Fibroblast of skin of scalp (primary cell): ENCODE measurements at regions not wholly inside any gene's neighbourhood (a gene's known extent, or its start where the extent isn't known, plus 50 kb on each side); places are given as distances from the start of the nearest gene placed in this dataset.
"Not testable (repeated sequence)": the region's sequence is repeated elsewhere in the genome, so short reads cannot be mapped to it uniquely, and the experiment has no call there.

Source experiments
- DNase-seq: peaks from one replicate; pipeline ENCODE4 v3.0.0-alpha.2; 2013

GRCh38 chr1:172717722-172718465 is 59.0 kb downstream of the FASLG start:
- DNase-seq, result peak; percentile 7

DNA sequence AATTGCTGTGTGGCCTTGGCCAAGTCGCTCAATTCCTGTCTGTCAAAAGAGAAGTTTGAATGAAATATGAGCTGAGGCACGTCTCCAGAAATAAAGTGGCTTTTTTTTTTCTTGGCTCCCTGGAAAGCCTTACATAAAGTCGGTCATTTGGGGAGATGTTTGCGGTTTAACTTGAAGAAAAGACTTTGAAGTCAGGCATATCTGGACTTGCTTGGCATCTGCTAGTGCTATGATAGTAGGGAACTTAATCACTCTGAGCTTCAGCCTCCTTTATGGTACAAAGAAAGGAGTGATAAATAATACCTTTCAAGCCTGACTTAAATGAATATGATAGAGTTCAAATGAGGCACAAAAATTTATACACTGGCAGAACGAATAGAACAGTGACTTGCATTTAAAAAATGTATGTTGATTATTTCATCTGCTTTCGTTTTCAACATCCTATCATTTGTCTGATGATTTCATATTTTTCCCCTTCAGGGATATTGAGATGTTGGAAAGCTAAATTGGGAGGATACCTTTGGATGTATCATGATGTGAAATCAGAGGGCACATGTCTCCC is 60.2 kb downstream of the FASLG start:
- DNase-seq, result peak; percentile 45

GRCh38 chr1:172719694-172720138 is 60.8 kb downstream of the FASLG start:
- peak; percentile 29 for DNase-seq

GRCh38 chr1:172720339-172720738 is 61.4 kb downstream of the FASLG start:
- DNase-seq, result no peak

- DNase-seq, result peak; percentile 31
These were observed 64.3 kb downstream of the FASLG start for GRCh38 chr1:172723251-172723650.

- no peak for DNase-seq
These were observed 65.3 kb downstream of the FASLG start for GRCh38 chr1:172724232-172724631.

DNA sequence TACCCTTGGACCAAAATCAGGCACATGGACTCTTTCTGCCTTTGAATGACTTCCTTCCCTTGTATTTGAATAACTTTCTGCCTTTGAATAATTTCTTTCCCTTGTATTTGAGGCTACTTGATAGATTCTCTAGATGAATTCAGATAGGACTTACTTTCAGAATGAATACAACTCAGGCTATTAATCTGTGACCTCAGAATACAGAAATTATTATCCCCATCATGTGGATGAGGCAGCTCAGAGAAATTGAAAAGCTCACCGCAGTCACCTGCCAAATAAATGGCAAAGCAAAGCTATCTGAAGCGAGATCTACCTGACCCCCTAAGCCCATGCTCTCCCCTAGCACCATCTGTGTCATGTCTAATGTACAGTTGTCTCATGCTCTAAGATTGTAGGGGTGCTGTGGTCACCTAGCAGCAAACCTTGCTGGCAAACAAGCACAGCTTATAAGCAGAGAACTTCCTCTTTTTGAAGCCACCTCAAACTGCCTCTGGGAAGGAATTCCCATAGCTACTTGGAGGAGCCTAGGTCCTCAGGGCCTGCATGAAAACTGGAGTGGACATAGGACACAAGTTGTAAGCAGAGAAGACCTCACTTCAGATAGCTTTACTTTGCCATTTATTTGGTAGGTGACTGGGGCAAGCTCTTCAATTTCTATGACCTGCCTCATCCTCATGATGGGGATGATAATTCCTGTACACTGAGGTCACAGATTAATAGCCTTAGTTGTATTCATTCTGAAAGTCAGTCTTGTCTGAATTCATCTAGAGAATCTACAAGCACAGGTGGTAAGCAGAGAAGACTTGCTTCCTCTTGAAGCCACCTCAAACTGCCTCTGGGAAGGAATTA is 66.1 kb downstream of the FASLG start:
- no peak for DNase-seq

- DNase-seq, result no peak
These were observed 67.8 kb downstream of the FASLG start for GRCh38 chr1:172726740-172727139.

- DNase-seq, result no peak
These were observed 68.5 kb downstream of the FASLG start for GRCh38 chr1:172727275-172727857.

DNA sequence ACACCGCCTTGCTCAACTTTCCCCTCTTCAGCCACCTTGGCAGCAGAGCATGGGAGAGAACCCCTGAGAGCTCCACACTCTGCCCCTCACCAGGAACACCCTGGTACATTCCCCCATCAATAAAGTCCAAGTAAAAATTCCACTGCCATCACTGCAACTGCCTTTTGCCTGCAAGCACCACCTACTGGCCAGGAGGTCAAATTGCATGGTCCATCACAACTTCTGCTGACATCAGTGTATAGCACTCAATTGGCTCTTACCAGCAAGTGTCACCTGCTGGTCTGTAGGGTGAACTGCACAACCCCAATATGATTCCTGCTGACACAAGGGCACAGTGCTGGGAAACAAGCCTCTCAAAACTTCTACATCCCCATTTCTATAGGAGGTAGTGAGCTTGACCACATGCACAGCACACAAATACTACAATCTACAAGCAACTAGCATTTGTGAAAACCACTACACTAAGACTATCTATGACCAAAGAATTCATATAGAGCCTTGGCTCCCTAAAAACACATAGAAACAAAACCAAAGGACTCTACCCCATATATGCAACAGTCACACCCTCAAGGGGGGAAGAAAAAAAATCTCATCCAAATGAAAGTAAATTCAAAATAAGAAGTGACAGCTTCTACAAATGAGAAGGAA is 69.2 kb downstream of the FASLG start:
- DNase-seq, result peak; percentile 24

GRCh38 chr1:172728705-172729104 is 69.8 kb downstream of the FASLG start:
- DNase-seq, result not testable (repeated sequence)

- DNase-seq, result no peak
These were observed 73.5 kb downstream of the FASLG start for GRCh38 chr1:172732427-172732826.

DNA sequence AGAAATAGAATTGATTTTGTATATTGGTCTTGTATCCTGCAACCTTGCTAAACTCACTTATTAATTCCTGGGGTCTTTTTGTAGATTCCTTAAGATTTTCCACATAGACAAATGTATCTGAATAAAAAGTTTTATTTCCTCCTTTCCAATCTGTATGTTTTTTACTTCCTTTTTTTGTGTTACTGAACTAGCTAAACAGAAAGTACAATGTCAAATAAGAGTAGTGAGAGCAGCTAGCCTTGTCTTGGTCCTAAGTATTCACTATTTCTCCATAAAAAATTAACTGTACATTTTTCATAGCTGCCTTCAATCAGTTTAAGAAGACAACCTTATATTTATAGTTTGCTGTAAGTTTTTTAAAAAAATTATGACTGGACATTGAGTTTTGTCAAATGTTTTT is 74.9 kb downstream of the FASLG start:
- DNase-seq, result no peak

GRCh38 chr1:172738389-172738788 is 79.5 kb downstream of the FASLG start:
- DNase-seq, result no peak

DNA sequence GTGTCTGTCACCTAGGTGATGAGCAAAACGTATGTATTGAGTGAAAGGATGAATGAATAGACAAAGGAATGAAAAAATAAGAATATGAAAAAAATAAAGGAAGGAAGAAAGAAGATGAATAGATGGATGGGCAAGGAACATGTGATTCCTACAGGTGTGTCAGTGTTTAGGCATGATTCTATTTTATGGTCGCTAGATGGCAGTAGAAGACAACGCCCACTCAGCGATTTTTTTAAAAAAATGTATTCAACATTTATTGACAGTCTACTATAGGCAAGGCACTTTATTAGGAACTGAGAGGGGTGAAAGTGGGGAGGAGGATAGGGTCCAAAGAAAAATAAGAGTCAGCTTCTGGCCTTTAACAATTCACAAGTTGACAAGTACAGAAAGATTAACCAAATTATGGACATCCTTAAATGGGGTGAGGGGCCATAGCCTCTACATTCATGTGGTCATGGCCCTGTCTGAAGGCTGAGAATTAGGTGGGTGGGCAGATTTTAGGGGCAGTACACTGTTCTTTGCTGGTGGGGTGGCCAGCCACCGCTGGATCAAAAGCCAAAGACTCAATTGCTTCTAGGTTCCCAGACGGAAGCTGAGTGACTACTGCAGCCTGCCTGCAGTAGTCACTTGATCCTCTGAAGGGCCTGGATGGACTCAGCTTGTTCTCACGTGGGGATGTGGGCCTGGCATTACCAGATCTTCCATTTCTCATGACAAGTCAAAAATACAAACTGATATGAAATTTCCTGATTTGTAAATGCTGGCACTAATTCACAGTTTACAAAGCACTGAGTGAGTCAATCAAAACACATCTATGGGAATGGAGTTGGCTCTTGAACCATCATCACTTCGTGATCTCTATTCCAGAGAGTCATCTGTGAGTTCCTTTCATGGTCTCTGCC is 83.9 kb downstream of the FASLG start:
- DNase-seq, result peak; percentile 40

DNA sequence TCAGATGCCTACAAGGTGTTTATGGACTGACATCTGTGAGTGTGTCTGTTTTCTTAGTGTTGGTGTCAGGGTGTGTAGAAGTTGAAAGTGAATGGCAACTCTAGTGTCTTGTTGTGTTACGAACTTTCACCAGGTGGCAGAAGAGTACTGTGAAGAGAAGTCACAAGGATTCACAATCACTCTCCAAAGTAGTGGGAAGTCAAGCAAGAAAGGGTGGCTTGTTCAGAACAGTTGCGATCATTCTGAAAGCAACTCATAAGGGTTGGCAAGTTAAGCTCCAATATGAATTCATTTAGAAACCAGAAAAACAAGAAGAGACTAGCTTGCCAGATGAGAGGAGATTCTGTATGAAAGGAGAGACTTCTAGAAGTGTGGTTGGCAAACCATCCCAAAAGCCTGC is 86.1 kb downstream of the FASLG start:
- DNase-seq, result peak; percentile 76

DNA sequence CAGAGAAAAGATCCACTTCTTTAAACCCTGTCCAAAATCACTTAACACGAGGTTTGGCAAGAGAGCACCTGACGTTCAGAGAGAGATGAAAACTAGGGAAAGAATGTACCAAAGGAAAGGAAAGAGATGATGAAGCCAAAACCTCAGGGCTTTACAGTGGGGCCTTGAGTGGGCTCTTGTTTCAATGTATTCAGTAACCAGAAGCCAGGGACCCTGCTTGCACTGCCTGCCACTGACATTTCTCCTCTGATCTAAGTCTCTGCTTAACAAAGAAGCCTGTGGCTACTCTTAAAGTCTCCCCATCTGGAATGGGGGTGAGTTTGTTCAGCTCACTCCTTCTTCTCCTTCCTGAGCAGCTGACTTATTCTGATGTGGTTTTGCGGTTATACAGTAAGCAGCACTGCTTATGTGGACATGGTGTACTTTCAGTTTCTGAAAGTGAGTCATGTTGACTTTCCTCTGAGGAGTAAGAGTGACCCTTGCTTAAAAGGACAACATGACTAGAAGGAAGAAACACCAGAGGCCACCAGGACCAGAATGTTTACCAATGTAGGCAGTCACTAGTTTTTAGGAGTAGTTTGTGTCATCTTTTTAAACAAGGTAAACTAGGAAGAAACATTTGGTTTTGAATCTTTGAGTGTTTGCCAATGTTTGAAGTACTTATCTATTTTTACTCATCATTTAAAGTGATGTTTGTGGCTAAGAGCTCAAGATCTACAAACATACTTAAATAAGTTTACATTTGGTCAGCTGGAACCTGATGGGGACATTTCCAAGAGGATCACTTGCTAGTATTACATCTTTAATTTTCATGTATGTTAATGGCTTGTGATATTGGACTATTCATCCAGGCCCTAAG is 87.4 kb downstream of the FASLG start:
- DNase-seq, result peak; percentile 86

DNA sequence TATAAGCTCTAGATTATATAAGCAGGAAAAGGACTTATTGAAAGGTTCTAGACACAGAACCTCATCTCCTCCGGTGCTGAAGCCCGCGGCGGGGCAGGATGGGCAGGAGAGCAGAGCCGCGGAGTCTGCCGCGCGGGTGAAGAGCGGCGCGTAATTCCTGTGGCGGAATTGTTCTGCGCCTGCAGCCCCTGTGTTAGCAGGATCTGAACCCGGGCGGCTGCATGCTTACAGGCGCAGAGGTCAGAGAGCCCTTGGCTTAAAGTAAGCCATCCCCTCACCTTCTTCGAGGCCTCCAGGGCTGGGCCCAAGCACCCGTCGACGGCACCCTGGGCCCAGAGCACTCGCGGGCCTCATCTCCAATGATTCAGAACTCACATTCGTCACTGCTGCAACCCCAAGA is 89.3 kb downstream of the FASLG start:
- DNase-seq, result no peak

DNA sequence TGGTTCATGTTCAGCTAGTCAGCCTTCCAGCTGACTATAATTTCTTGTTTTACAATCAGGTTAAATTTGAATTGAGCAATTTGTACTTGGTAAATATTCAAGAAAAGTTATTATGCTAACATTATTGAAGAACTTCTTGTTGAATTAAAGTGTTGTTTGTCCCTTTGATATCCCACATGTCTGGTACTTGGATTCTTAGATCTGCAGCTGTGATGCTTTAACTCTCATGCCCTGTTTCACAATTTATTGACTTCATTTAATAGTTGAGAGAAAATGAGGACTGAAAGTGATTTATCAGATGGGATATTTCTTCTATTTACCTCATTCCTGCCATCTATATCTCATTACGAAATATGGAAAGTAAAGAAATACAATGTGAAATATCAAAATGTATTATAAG is 92.8 kb downstream of the FASLG start:
- no peak for DNase-seq

GRCh38 chr1:172753964-172754363 is 95.1 kb downstream of the FASLG start:
- no peak for DNase-seq

GRCh38 chr1:172754609-172755008 is 95.7 kb downstream of the FASLG start:
- no peak for DNase-seq
